ENCODE measurements at regions not wholly inside any gene's neighbourhood (a gene's known extent, or its start where the extent isn't known, plus 50 kb on each side); places are given as distances from the start of the nearest gene placed in this dataset.
"Not testable (repeated sequence)": the region's sequence is repeated elsewhere in the genome, so short reads cannot be mapped to it uniquely, and the experiment has no call there.

GRCh38 chr13:81089371-81090157, 748.6 kb upstream of the SPRY2 start:
- Mint-ChIP-seq H3K9me3 (peaks cover 10% of the 10 kb centered on the region), H3K27me3 (no peaks in the 10 kb centered on the region), H3K36me3 (ENCODE audit: low read depth) (no peaks in the 10 kb centered on the region), H3K4me3 (no peak overlapping the region), H3K27ac (no peak overlapping the region), H3K4me1 (ENCODE audit: low read depth) (no peaks in the 10 kb centered on the region)
- intact Hi-C loops (cut with micrococcal nuclease) = no loop called here

- Mint-ChIP-seq H3K9me3 (no peaks in the 10 kb centered on the region), H3K4me3 (no peak overlapping the region), H3K4me1 (ENCODE audit: low read depth) (no peaks in the 10 kb centered on the region), H3K27ac (no peak overlapping the region), H3K27me3 (no peaks in the 10 kb centered on the region), H3K36me3 (ENCODE audit: low read depth) (no peaks in the 10 kb centered on the region)
- intact Hi-C loops (cut with micrococcal nuclease) = no loop called here
These were observed 740.1 kb upstream of the SPRY2 start for GRCh38 chr13:81080911-81081454.

- H3K27me3 Mint-ChIP-seq = no peaks in the 10 kb centered on the region
- intact Hi-C loops (cut with micrococcal nuclease) = no loop called here
- no peaks in the 10 kb centered on the region for H3K4me1 Mint-ChIP-seq (ENCODE audit: low read depth)
- no peak overlapping the region for H3K27ac Mint-ChIP-seq
- no peak overlapping the region for H3K4me3 Mint-ChIP-seq
- no peaks in the 10 kb centered on the region for H3K9me3 Mint-ChIP-seq
- H3K36me3 Mint-ChIP-seq (ENCODE audit: low read depth) = no peaks in the 10 kb centered on the region
These were observed 737.1 kb upstream of the SPRY2 start for GRCh38 chr13:81078048-81078447.

GRCh38 chr13:81069822-81070221, 728.9 kb upstream of the SPRY2 start:
- H3K27me3 Mint-ChIP-seq; H3K36me3 Mint-ChIP-seq (ENCODE audit: low read depth); H3K4me1 Mint-ChIP-seq (ENCODE audit: low read depth); H3K4me3 Mint-ChIP-seq; H3K27ac Mint-ChIP-seq; intact Hi-C loops (cut with micrococcal nuclease): not testable (repeated sequence)
- peaks cover 19% of the 10 kb centered on the region for H3K9me3 Mint-ChIP-seq

- Mint-ChIP-seq H3K27me3 (no peaks in the 10 kb centered on the region), H3K9me3 (no peaks in the 10 kb centered on the region), H3K27ac (no peak overlapping the region), H3K36me3 (ENCODE audit: low read depth) (no peaks in the 10 kb centered on the region), H3K4me1 (ENCODE audit: low read depth) (no peaks in the 10 kb centered on the region), H3K4me3 (no peak overlapping the region)
- intact Hi-C loops (cut with micrococcal nuclease) = no loop called here
These were observed 718.0 kb upstream of the SPRY2 start for GRCh38 chr13:81058916-81059290.

- Mint-ChIP-seq H3K4me1 (ENCODE audit: low read depth) (no peaks in the 10 kb centered on the region), H3K4me3 (no peak overlapping the region), H3K36me3 (ENCODE audit: low read depth) (no peaks in the 10 kb centered on the region)
These were observed 717.4 kb upstream of the SPRY2 start for GRCh38 chr13:81058211-81058915.

GRCh38 chr13:81051873-81052272, 710.9 kb upstream of the SPRY2 start:
- Mint-ChIP-seq H3K4me3 (no peak overlapping the region), H3K4me1 (ENCODE audit: low read depth) (no peaks in the 10 kb centered on the region), H3K27me3 (no peaks in the 10 kb centered on the region), H3K27ac (no peak overlapping the region), H3K9me3 (no peaks in the 10 kb centered on the region), H3K36me3 (ENCODE audit: low read depth) (no peaks in the 10 kb centered on the region)
- intact Hi-C loops (cut with micrococcal nuclease) = no loop called here

More at GRCh38 chr13:81058211-81058915, 717.4 kb upstream of the SPRY2 start:
- H3K9me3 Mint-ChIP-seq = no peaks in the 10 kb centered on the region
- intact Hi-C loops (cut with micrococcal nuclease) = no loop called here
- H3K27me3 Mint-ChIP-seq = no peaks in the 10 kb centered on the region
- H3K27ac Mint-ChIP-seq = no peak overlapping the region

- Mint-ChIP-seq H3K9me3 (no peaks in the 10 kb centered on the region), H3K4me3 (no peak overlapping the region), H3K36me3 (ENCODE audit: low read depth) (no peaks in the 10 kb centered on the region), H3K4me1 (ENCODE audit: low read depth) (no peaks in the 10 kb centered on the region), H3K27me3 (no peaks in the 10 kb centered on the region), H3K27ac (no peak overlapping the region)
- intact Hi-C loops (cut with micrococcal nuclease) = no loop called here
These were observed 707.1 kb upstream of the SPRY2 start for GRCh38 chr13:81048026-81048461.

GRCh38 chr13:81041761-81042160, 700.8 kb upstream of the SPRY2 start:
- Mint-ChIP-seq H3K9me3 (peaks cover 8% of the 10 kb centered on the region), H3K27me3 (no peaks in the 10 kb centered on the region), H3K27ac (no peak overlapping the region), H3K4me3 (no peak overlapping the region), H3K36me3 (ENCODE audit: low read depth) (no peaks in the 10 kb centered on the region), H3K4me1 (ENCODE audit: low read depth) (no peaks in the 10 kb centered on the region)
- intact Hi-C loops (cut with micrococcal nuclease) = no loop called here

- Mint-ChIP-seq H3K4me3 (no peak overlapping the region), H3K27me3 (no peaks in the 10 kb centered on the region), H3K9me3 (peaks cover 14% of the 10 kb centered on the region), H3K27ac (no peak overlapping the region), H3K4me1 (ENCODE audit: low read depth) (no peaks in the 10 kb centered on the region), H3K36me3 (ENCODE audit: low read depth) (no peaks in the 10 kb centered on the region)
- intact Hi-C loops (cut with micrococcal nuclease) = no loop called here
These were observed 691.1 kb upstream of the SPRY2 start for GRCh38 chr13:81031996-81032395.

- intact Hi-C loops (cut with micrococcal nuclease) = no loop called here
- Mint-ChIP-seq H3K4me3 (no peak overlapping the region), H3K36me3 (ENCODE audit: low read depth) (no peaks in the 10 kb centered on the region), H3K27ac (no peak overlapping the region), H3K9me3 (peaks cover 21% of the 10 kb centered on the region), H3K27me3 (no peaks in the 10 kb centered on the region), H3K4me1 (ENCODE audit: low read depth) (no peaks in the 10 kb centered on the region)
These were observed 684.2 kb upstream of the SPRY2 start for GRCh38 chr13:81025091-81025490.

- H3K9me3 Mint-ChIP-seq = peaks cover 13% of the 10 kb centered on the region
- no peak overlapping the region for H3K27ac Mint-ChIP-seq
- no peak overlapping the region for H3K4me3 Mint-ChIP-seq
- intact Hi-C loops (cut with micrococcal nuclease) = no loop called here
- no peaks in the 10 kb centered on the region for H3K4me1 Mint-ChIP-seq (ENCODE audit: low read depth)
- no peaks in the 10 kb centered on the region for H3K27me3 Mint-ChIP-seq
- H3K36me3 Mint-ChIP-seq (ENCODE audit: low read depth) = no peaks in the 10 kb centered on the region
These were observed 680.4 kb upstream of the SPRY2 start for GRCh38 chr13:81021284-81021840.

- intact Hi-C loops (cut with micrococcal nuclease) = no loop called here
- Mint-ChIP-seq H3K27me3 (no peaks in the 10 kb centered on the region), H3K36me3 (ENCODE audit: low read depth) (no peaks in the 10 kb centered on the region), H3K27ac (no peak overlapping the region), H3K9me3 (peaks cover 13% of the 10 kb centered on the region), H3K4me3 (no peak overlapping the region), H3K4me1 (ENCODE audit: low read depth) (no peaks in the 10 kb centered on the region)
These were observed 679.1 kb upstream of the SPRY2 start for GRCh38 chr13:81020010-81020409.

- intact Hi-C loops (cut with micrococcal nuclease) = loop anchor here (10.0 kb wide), 2 partner anchors 674 to 1244 kb away; partner anchors contain the start of gene SPRY2
- Mint-ChIP-seq H3K9me3 (peaks cover 13% of the 10 kb centered on the region), H3K27ac (no peak overlapping the region), H3K27me3 (no peaks in the 10 kb centered on the region), H3K4me1 (ENCODE audit: low read depth) (no peaks in the 10 kb centered on the region), H3K36me3 (ENCODE audit: low read depth) (no peaks in the 10 kb centered on the region), H3K4me3 (no peak overlapping the region)
These were observed 678.0 kb upstream of the SPRY2 start for GRCh38 chr13:81018936-81019335.

Data from dendritic cell treated with granulocyte-macrophage colony-stimulating factor and Interleukin-4, amounts not matched to agents 40 ng/mL and 50 ng/mL, for 4 days (primary cell).